ENCODE measurements at regions not wholly inside any gene's neighbourhood (a gene's known extent, or its start where the extent isn't known, plus 50 kb on each side); places are given as distances from the start of the nearest gene placed in this dataset.
"Not testable (repeated sequence)": the region's sequence is repeated elsewhere in the genome, so short reads cannot be mapped to it uniquely, and the experiment has no call there.

DNA sequence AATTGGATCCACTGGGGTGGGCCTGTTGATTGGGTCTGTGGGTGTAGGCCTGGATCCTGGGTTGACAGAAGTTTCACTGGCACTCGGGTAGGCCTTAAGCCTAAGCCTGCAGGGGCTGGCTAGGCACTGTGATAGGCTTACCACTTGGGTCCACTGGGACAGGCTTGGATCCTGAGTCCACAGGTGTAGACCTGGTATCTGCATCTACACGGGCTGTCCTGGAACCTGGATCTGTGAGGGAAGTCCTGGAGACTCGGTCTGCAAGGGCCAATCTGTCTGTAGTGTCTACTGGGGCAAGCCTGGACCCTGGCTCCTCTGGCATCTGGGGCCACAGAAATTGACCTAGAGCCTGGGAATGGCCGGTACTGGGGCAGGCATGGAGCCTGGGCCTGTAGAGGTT lies 219.0 kb upstream of the NRG3 start:
- Histone ChIP-seq H3K9me3 (ENCODE audit: insufficient read depth, low read length, severe bottlenecking) (no peaks in the 10 kb centered on the region), H3K4me3 (ENCODE audit: low read depth in 1 of 2, low read length in 2 of 2) (no peak overlapping the region), H3K4me2 (ENCODE audit: insufficient read depth, low read length) (no peak overlapping the region), H3K36me3 (ENCODE audit: insufficient read depth, low read length) (no peaks in the 10 kb centered on the region), H3K9ac (ENCODE audit: low read depth, low read length) (no peak overlapping the region), H3K27me3 (ENCODE audit: insufficient read depth, low read length, poor library complexity) (no peaks in the 10 kb centered on the region), H2AFZ (ENCODE audit: low read depth, low read length) (no peak overlapping the region), H3K79me2 (ENCODE audit: insufficient read depth, low read length) (no peaks in the 10 kb centered on the region), H4K20me1 (ENCODE audit: insufficient read depth, low read length) (no peaks in the 10 kb centered on the region), H3K27ac (ENCODE audit: low read length) (no peak overlapping the region), H3K4me1 (ENCODE audit: insufficient read depth, low read length) (no peaks in the 10 kb centered on the region)
- TF ChIP-seq, protein P1, sequence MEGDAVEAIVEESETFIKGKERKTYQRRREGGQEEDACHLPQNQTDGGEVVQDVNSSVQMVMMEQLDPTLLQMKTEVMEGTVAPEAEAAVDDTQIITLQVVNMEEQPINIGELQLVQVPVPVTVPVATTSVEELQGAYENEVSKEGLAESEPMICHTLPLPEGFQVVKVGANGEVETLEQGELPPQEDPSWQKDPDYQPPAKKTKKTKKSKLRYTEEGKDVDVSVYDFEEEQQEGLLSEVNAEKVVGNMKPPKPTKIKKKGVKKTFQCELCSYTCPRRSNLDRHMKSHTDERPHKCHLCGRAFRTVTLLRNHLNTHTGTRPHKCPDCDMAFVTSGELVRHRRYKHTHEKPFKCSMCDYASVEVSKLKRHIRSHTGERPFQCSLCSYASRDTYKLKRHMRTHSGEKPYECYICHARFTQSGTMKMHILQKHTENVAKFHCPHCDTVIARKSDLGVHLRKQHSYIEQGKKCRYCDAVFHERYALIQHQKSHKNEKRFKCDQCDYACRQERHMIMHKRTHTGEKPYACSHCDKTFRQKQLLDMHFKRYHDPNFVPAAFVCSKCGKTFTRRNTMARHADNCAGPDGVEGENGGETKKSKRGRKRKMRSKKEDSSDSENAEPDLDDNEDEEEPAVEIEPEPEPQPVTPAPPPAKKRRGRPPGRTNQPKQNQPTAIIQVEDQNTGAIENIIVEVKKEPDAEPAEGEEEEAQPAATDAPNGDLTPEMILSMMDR (IDR thresholded peaks at IDR 0.05; ENCODE audit: borderline replicate concordance, extremely low read depth, low read length, poor library complexity, severe bottlenecking), result no peak
- no peak for TF ChIP-seq EZH2 (IDR thresholded peaks at IDR 0.05; ENCODE audit: borderline replicate concordance, low read depth, low read length, severe bottlenecking)
- DNase-seq, result no peak
- ATAC-seq (ENCODE audit: insufficient read depth, low read depth), result no peak

DNA sequence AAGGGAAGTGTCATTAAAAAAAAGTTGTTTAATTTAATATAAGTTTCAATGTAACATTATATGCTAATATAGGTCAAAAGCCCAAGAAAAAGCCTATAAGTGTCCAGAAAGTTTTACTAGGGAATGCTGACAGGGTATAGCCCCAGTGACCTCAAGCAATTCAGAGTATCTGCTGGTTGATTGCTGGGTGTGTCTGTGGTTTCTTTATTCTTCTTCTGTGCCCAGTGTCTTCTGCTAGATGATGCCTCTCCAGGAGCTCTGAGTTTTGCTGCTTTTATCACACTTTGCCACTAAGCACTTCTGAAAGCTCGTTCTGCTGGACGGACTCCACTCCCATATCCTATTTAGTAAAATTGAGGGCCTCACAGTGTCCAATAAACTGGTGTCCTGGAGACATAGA lies 212.2 kb upstream of the NRG3 start:
- no peak overlapping the region for H2AFZ ChIP-seq (ENCODE audit: low read depth, low read length)
- no peak for ATAC-seq (ENCODE audit: insufficient read depth, low read depth)
- no peak overlapping the region for H3K4me2 ChIP-seq (ENCODE audit: insufficient read depth, low read length)
- no peaks in the 10 kb centered on the region for H3K27me3 ChIP-seq (ENCODE audit: insufficient read depth, low read length, poor library complexity)
- no peaks in the 10 kb centered on the region for H4K20me1 ChIP-seq (ENCODE audit: insufficient read depth, low read length)
- no peak overlapping the region for H3K4me3 ChIP-seq (ENCODE audit: low read depth in 1 of 2, low read length in 2 of 2)
- H3K9ac ChIP-seq (ENCODE audit: low read depth, low read length), result no peak overlapping the region
- H3K9me3 ChIP-seq (ENCODE audit: insufficient read depth, low read length, severe bottlenecking), result no peaks in the 10 kb centered on the region
- H3K27ac ChIP-seq (ENCODE audit: low read length), result no peak overlapping the region
- no peak for DNase-seq
- H3K36me3 ChIP-seq (ENCODE audit: insufficient read depth, low read length), result no peaks in the 10 kb centered on the region
- TF ChIP-seq EZH2 (IDR thresholded peaks at IDR 0.05; ENCODE audit: borderline replicate concordance, low read depth, low read length, severe bottlenecking), result no peak
- TF ChIP-seq, protein P1 (IDR thresholded peaks at IDR 0.05; ENCODE audit: borderline replicate concordance, extremely low read depth, low read length, poor library complexity, severe bottlenecking), result no peak
- H3K4me1 ChIP-seq (ENCODE audit: insufficient read depth, low read length), result no peaks in the 10 kb centered on the region
- no peaks in the 10 kb centered on the region for H3K79me2 ChIP-seq (ENCODE audit: insufficient read depth, low read length)

DNA sequence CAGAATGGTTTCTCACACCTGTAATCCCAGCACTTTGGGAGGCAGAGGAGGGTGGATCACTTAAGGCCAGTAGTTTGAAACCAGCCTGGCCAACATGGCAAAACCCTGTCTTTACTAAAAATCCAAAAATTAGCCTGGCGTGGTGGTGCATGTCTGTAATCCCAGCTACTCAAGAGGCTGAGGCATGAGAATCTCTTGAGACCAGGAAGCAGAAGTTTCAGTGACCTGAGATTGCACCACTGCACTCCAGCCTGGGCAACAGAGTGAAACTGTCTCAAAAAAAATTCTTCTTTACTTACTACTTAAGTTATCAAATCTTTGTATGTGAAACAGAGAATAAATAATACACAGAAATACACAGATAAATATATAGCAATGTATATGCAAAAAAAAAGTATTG lies 210.2 kb upstream of the NRG3 start:
- not testable (repeated sequence) for H3K27ac ChIP-seq (ENCODE audit: low read length); H4K20me1 ChIP-seq (ENCODE audit: insufficient read depth, low read length); H3K27me3 ChIP-seq (ENCODE audit: insufficient read depth, low read length, poor library complexity); H3K4me1 ChIP-seq (ENCODE audit: insufficient read depth, low read length); H3K36me3 ChIP-seq (ENCODE audit: insufficient read depth, low read length); H3K4me2 ChIP-seq (ENCODE audit: insufficient read depth, low read length); H3K4me3 ChIP-seq (ENCODE audit: low read depth in 1 of 2, low read length in 2 of 2); H3K79me2 ChIP-seq (ENCODE audit: insufficient read depth, low read length); DNase-seq; H3K9me3 ChIP-seq (ENCODE audit: insufficient read depth, low read length, severe bottlenecking); H2AFZ ChIP-seq (ENCODE audit: low read depth, low read length); ATAC-seq (ENCODE audit: insufficient read depth, low read depth); H3K9ac ChIP-seq (ENCODE audit: low read depth, low read length)

DNA sequence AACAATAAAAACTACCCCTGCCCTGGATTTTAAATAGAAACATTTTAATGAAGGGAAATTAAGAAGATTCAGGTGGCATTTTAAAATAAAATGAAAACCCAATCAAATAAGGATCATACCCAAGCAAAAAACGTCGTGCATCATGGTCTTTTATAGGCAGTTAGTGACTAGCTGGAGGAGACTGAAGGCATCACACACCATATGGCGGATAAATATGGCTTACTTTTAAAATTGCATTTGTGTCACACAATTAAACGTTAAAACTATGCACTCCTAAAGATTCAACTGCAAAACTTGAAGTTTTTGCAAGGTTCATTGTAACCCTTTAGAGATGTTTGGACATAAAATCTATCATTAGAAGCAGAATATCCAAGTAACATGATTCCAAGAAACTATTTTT lies 200.1 kb upstream of the NRG3 start:
- H2AFZ ChIP-seq (ENCODE audit: low read depth, low read length), result no peak overlapping the region
- no peaks in the 10 kb centered on the region for H3K36me3 ChIP-seq (ENCODE audit: insufficient read depth, low read length)
- no peak overlapping the region for H3K9ac ChIP-seq (ENCODE audit: low read depth, low read length)
- H3K27ac ChIP-seq (ENCODE audit: low read length), result no peak overlapping the region
- no peak overlapping the region for H3K4me2 ChIP-seq (ENCODE audit: insufficient read depth, low read length)
- ATAC-seq (ENCODE audit: insufficient read depth, low read depth), result no peak
- no peak overlapping the region for H3K4me3 ChIP-seq (ENCODE audit: low read depth in 1 of 2, low read length in 2 of 2)
- no peaks in the 10 kb centered on the region for H3K4me1 ChIP-seq (ENCODE audit: insufficient read depth, low read length)
- H4K20me1 ChIP-seq (ENCODE audit: insufficient read depth, low read length), result no peaks in the 10 kb centered on the region
- TF ChIP-seq, protein P1 (IDR thresholded peaks at IDR 0.05; ENCODE audit: borderline replicate concordance, extremely low read depth, low read length, poor library complexity, severe bottlenecking), result no peak
- TF ChIP-seq EZH2 (IDR thresholded peaks at IDR 0.05; ENCODE audit: borderline replicate concordance, low read depth, low read length, severe bottlenecking), result no peak
- no peaks in the 10 kb centered on the region for H3K27me3 ChIP-seq (ENCODE audit: insufficient read depth, low read length, poor library complexity)
- DNase-seq, result no peak
- H3K9me3 ChIP-seq (ENCODE audit: insufficient read depth, low read length, severe bottlenecking), result no peaks in the 10 kb centered on the region
- H3K79me2 ChIP-seq (ENCODE audit: insufficient read depth, low read length), result no peaks in the 10 kb centered on the region
